Fibroblast of peridontal ligament (primary cell): ENCODE measurements at regions not wholly inside any gene's neighbourhood (a gene's known extent, or its start where the extent isn't known, plus 50 kb on each side); places are given as distances from the start of the nearest gene placed in this dataset.
A peak's percentile ranks its signal among the peaks of the same experiment; 100 is the strongest.
"Not testable (repeated sequence)": the region's sequence is repeated elsewhere in the genome, so short reads cannot be mapped to it uniquely, and the experiment has no call there.

Experiments
- DNase-seq: peaks from one replicate; pipeline ENCODE4 v3.0.0-alpha.2; 2010; ENCODE audit errors: extremely low read depth

DNA sequence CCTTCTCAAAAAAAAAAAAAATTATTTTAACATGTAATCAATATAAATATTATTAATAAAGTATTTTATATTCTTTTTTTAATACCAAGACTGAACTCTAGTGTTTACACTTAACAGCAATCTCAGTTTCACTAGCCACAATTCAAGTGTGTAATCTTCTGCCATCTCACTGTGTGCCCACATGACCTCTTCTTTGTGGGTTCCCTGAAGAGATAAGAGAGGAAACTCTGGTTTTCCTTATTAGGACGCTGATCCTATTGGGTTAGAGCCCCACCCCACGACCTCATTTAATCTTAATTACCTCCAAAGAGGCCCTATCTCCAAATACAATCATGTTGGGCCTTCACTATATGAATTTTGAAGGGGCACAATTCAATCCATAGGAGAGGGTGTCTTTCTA, 177.6 kb downstream of the STK31 start:
- no peak for DNase-seq

DNA sequence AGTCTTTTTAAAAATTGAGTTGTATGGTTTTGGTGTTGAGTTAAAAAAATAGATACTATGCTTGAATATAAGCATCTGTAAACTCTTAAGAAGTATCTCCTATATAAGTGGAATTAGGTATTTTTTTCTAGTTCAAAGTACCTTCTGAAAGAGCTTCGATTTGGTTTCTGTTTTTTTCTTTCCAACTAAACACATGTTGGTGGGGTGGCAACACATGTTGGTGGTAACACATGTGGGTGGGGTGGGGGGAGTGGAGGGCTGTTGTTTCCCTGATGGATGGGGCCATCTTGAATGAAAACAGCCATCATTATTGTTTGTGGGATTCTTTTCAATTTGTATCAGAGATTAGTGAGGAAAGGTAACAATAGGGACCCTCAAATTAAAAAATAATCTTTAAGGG, 178.9 kb downstream of the STK31 start:
- DNase-seq = no peak

DNA sequence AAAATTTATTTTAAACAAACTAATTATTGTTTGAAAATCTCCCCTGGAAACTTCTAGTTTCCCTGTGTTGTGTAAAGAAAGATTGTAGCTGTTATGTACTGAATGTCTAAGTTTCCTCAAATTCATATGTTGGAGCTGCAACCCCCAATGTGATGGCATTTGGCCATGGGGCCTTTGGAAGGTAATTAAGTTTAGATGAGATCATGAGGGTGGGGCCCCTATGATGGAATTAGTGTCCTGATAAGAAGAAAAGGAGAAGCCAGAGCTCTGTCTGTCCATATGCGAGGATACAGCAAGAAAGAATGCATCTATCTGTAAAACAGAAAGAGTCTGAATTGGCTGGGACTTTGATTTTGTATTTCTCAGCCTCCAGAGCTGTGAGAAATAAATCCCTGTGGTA, 179.5 kb downstream of the STK31 start:
- no peak for DNase-seq

DNA sequence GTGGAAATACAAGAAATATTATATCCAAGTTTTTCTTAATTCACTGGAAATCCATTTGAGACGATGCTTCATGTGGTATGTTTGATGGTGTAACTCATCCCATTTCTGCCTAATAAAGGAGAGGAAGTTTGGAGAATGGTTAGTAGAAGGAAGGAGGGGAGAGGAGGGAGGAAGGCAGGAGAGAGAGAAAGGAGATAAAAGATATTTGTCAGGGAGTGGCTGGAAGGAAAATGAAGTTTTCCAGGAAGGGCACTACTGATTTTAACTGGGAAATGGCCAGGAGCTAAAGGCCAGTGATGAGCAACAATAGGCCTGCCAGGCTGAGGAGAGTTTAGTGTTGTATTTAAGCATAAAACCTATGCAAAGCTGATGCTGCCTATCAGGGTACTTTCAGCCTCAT, 182.0 kb downstream of the STK31 start:
- DNase-seq = no peak

DNA sequence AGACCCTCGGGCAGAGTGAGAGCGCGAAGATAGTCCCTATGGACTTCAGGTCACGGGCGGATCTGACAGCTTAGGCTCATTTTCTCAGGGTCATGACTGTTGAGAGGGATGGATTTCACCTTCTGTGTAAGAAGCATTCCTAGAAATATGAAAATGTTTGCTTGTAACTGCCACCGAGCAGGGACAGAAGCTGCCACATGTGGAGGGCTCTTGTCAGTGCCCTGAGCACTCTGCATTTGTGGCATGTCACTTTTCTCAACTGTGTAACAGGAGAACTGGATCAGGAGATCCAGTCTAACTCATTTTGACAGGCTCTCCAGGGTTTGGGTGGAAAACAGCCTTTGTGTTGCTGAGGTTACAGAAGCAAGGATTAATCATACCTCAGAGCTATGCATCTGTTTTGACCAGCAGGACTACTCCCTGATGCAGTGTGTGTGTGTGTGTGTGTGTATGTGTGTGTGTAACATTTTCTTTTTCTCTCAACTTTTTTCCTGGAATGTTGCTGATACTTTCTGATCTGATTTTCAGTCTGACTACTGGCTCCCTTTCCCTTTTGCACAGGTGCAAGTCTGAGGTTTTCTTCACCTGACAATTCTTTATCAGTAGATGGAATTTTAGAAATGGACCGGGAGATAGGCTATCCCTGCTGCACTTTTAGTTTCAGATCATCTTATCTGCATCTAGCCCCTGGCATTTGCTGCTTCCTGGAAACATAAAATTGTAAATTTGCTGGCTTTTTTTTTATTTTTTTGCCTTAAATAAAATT, 183.3 kb downstream of the STK31 start:
- DNase-seq = peak; percentile 35

DNA sequence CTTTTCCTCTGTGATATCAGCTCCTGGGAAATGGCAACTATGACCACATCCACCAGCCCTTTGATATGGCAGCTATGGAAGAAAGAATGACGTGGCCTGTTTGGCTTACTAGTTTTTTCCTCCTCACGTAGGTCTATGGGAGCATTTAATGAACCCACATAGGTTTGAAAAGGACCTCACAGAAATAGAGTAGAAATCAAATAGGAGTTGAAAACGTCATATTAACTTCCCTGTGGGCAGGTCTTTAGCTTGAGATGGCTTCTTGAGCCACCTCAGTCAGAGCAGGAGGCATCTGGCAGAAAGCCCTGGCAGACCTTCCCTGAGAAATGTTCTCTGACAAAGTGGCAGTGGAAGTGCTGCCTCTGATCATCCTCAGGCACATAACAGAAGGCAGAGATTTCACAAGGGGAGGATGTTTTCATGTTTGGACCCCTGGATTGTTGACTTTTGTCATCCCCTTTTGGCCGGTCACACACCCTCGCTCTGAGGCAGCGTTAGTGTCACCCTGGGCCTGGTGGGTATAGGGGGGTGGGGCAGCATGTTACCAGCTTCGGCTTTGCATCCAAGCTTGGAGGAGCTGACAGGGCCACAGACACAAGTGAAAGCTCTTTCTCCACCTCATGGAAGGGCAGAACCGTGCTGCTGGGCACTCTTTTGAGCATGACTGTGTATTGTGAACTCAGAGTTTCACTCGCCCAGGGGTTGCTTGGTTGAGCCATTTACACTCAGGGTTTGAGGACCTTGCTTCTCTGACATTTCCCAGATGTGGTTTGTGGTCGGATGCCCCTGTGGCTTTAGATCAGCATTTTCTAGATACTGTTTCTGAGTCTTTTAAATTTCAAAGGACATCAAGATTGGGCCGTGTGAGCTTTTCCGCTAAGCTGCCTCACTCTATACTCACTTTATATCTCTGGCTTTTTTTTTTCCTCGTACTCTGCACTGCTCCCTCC, 184.2 kb downstream of the STK31 start:
- DNase-seq = peak; percentile 5

DNA sequence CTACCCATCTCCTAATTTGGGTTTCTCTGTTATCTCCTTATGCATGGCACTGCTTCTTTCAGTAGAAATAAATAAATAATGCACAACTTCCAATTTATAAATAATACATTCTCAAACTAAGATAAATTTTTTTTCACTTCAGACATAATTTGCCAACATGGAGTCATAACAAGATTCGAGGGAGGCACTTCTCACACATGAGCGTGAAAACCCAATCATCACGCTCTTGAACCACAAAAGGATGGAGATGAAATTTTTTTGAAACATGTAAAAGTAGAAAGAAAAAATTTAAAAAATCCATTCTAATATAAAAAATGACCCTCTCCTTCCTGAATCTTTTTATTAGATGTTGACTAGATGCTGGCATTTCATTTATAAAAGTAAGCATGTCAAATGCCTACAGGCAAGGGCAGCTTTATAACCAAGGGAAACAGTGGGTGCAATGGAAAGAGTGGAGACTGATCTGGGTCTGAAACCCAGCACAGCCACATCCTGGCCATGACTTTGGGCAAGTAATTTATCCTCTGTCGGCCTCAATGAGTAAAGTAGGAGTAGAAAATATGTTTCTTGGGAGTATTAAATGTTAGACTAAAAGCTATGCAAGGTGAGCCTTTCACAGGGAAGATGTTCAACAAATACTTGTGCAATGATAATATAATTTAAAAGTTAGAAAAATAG, 185.0 kb downstream of the STK31 start:
- no peak for DNase-seq

DNA sequence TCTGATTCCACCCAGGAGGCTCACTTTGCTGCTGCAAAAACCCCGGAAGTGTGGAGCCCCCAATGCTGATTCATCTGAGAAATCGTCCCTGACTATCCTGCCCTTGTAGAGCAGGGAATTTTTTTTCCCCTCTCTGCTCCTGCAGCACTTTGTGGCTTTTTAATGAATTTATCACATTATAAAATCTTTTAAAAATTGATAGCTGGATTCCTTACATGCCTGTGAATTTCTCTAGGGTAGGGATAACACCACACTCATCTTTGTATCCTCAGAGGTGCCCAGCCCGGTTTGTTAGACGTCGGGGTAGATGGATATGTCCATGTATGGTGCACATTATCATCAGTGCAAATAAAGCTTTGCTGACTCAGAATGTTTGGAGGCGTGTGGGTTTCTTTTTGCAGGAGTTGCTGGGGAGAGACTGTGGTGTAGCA, 185.7 kb downstream of the STK31 start:
- DNase-seq = no peak

DNA sequence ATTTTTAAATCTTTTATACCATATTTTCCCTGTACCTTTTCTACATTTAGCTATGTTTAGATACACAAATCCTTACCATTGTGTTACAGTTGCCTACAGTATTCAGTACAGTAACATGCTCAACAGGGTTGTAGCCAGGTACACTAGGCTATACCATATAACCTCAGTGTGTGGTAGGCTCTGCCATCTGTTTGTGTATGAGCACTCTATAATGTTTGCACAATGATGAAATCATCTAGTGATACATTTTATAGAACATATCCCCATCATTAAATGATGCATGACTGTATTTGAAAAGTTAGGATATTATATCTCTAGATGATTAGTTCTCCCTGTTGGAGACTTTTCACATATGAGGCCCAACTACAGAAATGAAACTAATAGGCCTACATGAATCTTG, 188.6 kb downstream of the STK31 start:
- no peak for DNase-seq

DNA sequence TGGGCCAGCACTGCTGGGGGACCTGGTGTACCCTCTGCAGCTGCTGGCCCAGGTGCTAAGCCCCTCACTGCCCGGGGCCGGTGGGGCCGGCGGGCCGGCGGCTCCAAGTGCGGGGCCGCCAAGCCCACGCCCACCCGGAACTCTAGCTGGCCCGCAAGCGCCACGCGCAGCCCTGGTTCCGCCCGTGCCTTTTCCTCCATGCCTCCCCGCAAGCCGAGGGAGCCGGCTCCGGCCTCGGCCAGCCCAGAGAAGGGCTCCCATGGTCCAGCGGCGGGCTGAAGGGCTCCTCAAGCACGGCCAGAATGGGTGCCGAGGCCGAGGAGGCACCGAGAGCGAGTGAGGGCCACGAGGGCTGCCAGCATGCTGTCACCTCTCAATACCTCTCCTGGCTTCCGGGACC, 194.9 kb downstream of the STK31 start:
- not testable (repeated sequence) for DNase-seq

DNA sequence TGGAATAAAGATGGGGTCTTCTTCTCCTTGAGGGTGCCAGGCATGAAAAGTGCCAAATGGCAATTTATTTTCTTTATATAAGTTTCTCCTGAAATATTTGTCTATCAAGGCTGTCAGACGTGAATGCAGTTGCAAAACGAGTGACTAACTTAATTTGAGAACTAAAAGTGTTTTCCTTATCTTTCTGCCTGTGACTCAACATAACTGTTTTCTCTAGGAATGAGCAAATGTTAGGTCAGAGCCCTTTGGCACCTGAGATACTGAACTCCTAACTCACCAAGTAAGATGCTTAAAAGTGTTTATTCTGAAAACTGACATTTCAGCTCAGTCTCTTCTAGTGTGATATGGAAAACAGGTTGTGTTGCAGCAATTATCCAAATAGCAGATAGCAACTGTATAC, 197.0 kb downstream of the STK31 start:
- no peak for DNase-seq

DNA sequence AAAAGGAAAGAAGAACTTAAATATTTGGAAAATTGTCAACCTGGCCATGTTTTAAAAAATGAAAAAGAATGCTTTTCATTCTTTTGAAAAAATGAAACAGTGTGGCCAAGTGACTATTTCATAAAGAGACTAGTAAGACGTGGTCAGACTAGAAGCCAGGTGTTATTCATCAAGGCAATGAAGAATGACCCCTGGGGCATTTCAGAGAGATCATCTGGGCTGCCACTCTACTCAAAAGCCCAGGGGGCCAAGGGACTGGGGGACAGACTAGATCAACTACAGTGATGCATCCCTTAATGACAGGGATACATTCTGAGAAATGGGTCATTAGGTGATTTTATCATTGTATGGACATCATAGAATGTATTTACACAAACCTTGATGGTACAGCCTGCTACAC, 199.4 kb downstream of the STK31 start:
- DNase-seq = no peak

DNA sequence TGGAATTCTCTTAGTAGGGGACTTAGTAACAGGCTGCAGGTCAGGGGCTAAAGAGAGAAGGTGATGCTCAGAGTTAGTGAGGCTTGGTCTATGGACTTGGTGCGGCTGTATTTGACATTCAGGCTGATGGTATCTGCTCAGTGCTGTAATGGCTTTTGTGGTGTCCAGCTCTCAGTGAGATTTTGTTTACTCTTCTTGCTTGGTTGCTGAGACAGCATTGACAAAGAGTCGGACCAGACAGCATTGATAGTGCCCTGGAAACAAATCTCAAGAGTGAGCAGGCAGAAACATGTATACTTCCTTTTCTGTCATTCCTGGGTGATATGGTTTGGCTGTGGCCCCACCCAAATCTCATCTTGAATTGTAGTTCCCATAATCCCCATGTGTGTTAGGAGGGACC, 202.0 kb downstream of the STK31 start:
- DNase-seq = no peak

DNA sequence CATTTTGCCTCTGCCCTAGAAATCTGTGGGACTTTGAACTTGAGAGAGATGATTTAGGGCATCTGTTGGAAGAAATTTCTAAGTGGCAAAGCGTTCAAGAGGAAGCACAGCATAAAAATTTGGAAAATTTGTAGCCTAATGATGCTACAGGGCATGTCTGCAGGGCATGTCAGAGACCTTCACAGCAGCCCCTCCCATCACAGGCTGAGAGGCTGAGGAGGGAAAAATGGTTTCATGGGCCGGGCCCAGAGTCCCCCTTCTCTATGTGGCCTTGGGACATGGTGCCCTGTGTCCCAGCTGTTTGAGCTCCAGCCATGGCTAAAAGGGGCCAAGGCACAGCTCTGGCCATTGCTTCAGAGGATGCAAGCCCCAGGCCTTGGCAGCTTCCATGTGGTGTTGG, 203.0 kb downstream of the STK31 start:
- DNase-seq = no peak

DNA sequence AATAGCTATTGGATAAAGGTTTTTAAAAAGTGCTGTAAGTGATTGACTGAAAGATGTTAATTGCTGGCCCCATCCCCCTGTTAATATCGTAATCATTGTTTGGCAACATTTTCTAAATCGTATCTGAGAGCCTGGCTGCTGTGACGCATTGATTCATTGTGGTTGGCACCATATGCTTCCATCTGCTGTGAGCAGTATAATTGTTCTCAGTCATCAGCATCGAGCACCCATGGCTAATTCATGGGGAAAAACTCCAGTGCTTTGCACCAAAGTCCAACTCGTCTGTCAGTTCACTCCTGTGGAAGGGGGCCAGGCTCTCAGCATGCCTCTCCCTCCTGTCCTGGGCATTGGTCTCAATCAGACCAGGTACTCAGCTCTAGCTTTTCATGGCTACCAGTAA, 205.2 kb downstream of the STK31 start:
- DNase-seq = no peak

DNA sequence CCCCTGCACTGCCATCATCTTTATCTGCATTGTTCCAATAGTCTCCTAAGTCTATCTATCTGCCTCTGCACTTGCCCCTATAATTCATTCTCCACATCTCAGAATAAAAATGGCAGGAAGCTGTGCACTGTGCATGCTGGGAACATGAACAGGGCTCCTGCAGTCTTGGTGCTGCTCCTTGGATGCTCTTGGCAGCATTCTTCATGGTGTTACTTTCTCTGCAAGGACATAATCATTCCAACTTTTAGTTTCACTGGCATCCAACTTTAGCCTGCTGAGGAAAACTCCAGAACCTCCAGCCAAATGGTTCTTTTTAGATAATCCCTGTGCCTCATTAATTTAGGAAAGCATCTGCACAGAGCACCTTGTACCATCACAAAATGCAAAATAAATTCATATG, 208.3 kb downstream of the STK31 start:
- no peak for DNase-seq

DNA sequence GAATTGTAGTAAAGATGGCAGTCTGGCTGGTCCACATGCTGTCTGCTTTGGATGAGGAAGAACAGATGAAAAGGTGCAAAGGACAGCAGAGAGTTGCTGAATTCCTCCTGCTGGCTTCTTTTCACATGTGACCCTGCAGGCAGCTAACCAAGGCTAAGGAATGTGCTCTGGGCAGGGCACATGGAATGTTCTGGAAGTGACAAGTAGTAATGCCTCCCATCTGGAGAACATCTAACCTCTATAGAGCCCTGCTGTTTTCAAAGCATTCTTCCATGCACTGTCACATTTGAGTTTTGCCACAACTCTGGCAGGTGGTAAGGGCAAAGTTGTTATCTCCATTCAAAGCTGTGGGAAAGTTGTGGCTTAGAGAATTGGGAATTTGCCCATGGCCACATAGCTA, 208.8 kb downstream of the STK31 start:
- DNase-seq = no peak

DNA sequence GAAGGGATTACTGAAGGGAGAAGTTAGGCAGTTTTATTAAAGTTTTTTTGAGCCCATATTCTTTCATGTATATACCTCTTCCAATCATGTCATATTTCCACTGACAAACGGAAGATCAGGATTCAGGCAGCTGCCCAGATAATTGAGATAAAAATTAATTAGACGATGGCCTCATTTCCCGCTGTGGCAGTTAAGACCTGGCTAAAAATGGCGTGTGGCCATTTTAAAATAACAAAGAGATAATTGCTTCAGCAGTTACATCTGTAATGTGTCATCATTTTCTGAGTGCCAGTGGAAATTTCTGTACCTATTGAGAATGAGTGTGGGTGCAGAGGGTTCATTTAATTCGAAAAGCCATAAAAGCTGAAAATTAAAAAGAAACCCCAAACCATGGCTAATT, 215.1 kb downstream of the STK31 start:
- no peak for DNase-seq

DNA sequence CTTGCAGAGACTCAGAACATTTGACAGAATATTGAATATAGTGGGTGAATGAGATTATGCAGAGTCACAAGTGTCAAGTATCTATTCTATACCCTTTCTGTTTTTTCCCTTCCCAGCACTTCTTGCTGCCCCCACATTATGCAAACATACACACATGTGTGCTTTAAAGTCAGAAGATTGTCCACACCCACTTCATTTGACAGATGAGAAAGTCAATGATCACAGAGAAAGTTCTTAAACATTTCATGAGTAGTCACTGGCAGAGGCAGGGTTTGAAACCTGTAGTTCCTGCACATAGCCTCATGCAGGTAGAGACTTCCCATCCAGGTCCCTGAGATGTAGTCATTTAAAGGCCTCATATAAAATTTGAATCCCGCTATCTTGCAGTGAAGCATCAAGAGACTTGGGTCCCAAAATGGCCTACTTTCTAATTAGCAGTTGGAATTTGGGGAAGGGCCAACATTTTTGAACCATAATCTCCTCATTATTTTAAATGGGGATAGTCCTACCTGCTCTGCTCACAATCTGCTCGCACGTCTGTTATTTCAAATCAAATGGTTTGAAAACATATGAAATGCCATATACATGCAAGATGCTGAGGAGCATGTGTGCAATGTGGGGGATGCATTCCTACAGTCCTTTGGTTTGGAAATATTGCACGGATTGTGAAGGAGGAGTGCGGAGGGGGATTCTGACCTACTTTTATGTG, 217.8 kb downstream of the STK31 start:
- DNase-seq = no peak

DNA sequence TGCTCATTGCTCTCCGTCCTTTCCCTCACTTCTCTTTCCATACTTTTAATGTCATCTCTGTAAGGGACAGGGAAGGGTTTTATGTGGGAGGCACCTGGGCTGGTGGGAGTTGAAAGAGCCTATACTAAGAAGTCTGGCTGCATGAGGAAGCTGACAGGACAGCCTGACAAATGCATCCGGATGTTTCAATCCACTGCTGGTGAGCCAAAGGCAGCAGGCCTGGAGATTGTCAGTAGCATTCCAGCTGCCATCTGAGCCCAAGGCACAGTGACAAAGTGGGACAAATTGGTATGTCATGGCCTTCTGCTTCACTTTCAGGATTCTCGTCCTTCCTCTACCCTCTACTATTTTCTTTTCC, 218.4 kb downstream of the STK31 start:
- DNase-seq = no peak

DNA sequence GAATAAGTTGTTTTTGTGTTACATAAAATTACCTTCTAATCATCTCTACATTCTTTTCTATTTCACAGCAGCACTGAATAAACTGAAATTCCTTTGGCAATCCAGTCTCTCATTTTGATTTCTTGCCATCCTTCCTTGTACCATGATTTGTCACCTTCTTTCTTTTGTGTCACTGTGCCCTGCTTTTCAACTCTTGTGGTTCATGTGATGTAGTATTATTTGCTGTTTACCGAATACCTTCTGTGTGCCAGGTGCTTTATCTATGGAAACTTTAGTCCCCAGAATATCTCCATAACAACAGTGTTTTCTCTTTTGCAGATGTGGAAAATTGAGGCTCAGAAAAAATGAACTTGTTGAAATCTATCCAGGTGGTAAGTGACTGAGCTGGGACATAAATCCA, 220.3 kb downstream of the STK31 start:
- no peak for DNase-seq

DNA sequence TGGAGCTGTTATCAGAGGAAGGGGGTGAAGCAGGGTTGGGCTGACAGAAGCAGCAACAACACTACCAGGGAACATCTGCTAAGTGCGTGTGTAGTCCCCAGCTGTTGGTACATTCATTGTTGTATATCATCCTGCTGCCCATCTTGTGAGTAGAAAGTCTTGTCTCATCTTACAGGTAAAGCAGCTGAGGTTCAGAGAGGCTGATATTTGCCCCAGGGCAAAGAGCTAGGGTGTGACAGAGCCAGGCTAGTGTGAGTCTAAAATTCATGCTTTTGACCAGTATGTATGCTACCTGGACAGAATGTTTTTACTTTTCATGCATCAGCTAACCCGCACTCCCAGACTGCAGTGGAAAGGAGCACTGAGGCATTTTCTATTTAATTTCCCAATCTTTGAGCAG, 221.6 kb downstream of the STK31 start:
- DNase-seq = no peak
